ENCODE measurements at regions not wholly inside any gene's neighbourhood (a gene's known extent, or its start where the extent isn't known, plus 50 kb on each side); places are given as distances from the start of the nearest gene placed in this dataset.

DNA sequence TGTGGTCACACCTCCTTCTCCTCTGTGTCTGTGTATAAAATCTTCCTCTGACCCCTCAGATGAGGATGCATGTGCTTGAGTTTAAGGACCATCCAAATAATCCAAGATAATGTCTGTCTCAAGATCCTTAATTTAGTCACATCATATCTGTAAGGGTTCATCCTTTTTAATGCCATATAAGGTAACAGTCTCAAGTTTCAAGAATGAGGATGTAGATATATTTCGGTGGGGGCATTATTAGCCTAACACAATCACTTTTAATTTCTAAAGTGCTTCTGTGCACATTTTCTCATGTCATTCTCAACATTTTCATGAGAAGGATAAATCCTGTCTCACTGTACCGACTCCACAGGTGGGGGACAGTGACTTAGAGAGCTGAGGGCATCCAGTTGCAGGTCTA lies 235.3 kb downstream of the BUB3 start:
- TF ChIP-seq EZH2 (IDR thresholded peaks at IDR 0.05; ENCODE audit: insufficient read depth, poor library complexity, severe bottlenecking) (no peak), EZH2phosphoT487 (IDR thresholded peaks at IDR 0.05; ENCODE audit: insufficient read depth, low read depth) (no peak)

All from GM23248 (cell line).